ENCODE measurements at regions not wholly inside any gene's neighbourhood (a gene's known extent, or its start where the extent isn't known, plus 50 kb on each side); places are given as distances from the start of the nearest gene placed in this dataset.

GRCh38 chr3:194867270-194867983 lies 181.7 kb downstream of the FAM43A start:
- Histone ChIP-seq H3K4me1 (ENCODE audit: insufficient read depth) (peaks cover 12% of the 10 kb centered on the region), H3K4me2 (no peak overlapping the region), H3K4me3 (no peak overlapping the region), H3K36me3 (ENCODE audit: insufficient read depth) (no peaks in the 10 kb centered on the region), H2AFZ (peak overlapping the region; percentile 81; the same call in 1 of the 2 replicates), H3K27me3 (ENCODE audit: insufficient read depth) (no peaks in the 10 kb centered on the region), H3K9me2 (ENCODE audit: insufficient read depth) (0 out of 2 replicates have a peak, but pooled peaks cover 4% of the 10 kb centered on the region), H3F3A (replicated peaks; ENCODE audit: low read depth) (no peaks in the 10 kb centered on the region), H3K79me2 (replicated peaks; ENCODE audit: insufficient read depth) (no peaks in the 10 kb centered on the region), H4K20me1 (replicated peaks; ENCODE audit: insufficient read depth) (no peaks in the 10 kb centered on the region), H3K27ac (ENCODE audit: low read depth) (no peak overlapping the region)
- no peak for ATAC-seq
- Mint-ChIP-seq H3K4me3 (no peak overlapping the region), H3K9me3 (no peaks in the 10 kb centered on the region; the same call in 2 of the 3 replicates), H3K27ac (no peak overlapping the region), H3K36me3 (ENCODE audit: low read depth) (no peaks in the 10 kb centered on the region), H3K4me1 (peaks cover 24% of the 10 kb centered on the region), H3K27me3 (ENCODE audit: insufficient read depth, low read depth, poor library complexity) (peaks cover 3% of the 10 kb centered on the region)
- no peak for DNase-seq (ENCODE audit: low spot score)
- no peak for TF ChIP-seq EZH2phosphoT487 (IDR thresholded peaks at IDR 0.05; ENCODE audit: unreplicated experiment)
- TF ChIP-seq STAT1 (IDR thresholded peaks at IDR 0.05; ENCODE audit: unreplicated experiment) = no peak
- no peak for TF ChIP-seq ZNF114 (CRISPR knock-in tag; IDR thresholded peaks at IDR 0.05)
- no peak for TF ChIP-seq CREB1 (CRISPR knock-in tag; IDR thresholded peaks at IDR 0.05; ENCODE audit: low read depth)
- TF ChIP-seq NANOG (IDR thresholded peaks at IDR 0.05; ENCODE audit: borderline replicate concordance) = no peak
- TF ChIP-seq, protein P1, sequence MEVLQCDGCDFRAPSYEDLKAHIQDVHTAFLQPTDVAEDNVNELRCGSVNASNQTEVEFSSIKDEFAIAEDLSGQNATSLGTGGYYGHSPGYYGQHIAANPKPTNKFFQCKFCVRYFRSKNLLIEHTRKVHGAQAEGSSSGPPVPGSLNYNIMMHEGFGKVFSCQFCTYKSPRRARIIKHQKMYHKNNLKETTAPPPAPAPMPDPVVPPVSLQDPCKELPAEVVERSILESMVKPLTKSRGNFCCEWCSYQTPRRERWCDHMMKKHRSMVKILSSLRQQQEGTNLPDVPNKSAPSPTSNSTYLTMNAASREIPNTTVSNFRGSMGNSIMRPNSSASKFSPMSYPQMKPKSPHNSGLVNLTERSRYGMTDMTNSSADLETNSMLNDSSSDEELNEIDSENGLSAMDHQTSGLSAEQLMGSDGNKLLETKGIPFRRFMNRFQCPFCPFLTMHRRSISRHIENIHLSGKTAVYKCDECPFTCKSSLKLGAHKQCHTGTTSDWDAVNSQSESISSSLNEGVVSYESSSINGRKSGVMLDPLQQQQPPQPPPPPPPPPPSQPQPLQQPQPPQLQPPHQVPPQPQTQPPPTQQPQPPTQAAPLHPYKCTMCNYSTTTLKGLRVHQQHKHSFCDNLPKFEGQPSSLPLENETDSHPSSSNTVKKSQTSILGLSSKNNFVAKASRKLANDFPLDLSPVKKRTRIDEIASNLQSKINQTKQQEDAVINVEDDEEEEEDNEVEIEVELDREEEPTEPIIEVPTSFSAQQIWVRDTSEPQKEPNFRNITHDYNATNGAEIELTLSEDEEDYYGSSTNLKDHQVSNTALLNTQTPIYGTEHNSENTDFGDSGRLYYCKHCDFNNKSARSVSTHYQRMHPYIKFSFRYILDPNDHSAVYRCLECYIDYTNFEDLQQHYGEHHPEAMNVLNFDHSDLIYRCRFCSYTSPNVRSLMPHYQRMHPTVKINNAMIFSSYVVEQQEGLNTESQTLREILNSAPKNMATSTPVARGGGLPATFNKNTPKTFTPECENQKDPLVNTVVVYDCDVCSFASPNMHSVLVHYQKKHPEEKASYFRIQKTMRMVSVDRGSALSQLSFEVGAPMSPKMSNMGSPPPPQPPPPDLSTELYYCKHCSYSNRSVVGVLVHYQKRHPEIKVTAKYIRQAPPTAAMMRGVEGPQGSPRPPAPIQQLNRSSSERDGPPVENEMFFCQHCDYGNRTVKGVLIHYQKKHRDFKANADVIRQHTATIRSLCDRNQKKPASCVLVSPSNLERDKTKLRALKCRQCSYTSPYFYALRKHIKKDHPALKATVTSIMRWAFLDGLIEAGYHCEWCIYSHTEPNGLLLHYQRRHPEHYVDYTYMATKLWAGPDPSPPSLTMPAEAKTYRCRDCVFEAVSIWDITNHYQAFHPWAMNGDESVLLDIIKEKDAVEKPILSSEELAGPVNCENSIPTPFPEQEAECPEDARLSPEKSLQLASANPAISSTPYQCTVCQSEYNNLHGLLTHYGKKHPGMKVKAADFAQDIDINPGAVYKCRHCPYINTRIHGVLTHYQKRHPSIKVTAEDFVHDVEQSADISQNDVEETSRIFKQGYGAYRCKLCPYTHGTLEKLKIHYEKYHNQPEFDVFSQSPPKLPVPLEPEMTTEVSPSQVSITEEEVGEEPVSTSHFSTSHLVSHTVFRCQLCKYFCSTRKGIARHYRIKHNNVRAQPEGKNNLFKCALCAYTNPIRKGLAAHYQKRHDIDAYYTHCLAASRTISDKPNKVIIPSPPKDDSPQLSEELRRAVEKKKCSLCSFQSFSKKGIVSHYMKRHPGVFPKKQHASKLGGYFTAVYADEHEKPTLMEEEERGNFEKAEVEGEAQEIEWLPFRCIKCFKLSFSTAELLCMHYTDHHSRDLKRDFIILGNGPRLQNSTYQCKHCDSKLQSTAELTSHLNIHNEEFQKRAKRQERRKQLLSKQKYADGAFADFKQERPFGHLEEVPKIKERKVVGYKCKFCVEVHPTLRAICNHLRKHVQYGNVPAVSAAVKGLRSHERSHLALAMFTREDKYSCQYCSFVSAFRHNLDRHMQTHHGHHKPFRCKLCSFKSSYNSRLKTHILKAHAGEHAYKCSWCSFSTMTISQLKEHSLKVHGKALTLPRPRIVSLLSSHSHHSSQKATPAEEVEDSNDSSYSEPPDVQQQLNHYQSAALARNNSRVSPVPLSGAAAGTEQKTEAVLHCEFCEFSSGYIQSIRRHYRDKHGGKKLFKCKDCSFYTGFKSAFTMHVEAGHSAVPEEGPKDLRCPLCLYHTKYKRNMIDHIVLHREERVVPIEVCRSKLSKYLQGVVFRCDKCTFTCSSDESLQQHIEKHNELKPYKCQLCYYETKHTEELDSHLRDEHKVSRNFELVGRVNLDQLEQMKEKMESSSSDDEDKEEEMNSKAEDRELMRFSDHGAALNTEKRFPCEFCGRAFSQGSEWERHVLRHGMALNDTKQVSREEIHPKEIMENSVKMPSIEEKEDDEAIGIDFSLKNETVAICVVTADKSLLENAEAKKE (CRISPR knock-in tag; IDR thresholded peaks at IDR 0.05) = no peak

Measured in GM23338 (cell line).